PC-9 (cell line): ENCODE measurements at regions not wholly inside any gene's neighbourhood (a gene's known extent, or its start where the extent isn't known, plus 50 kb on each side); places are given as distances from the start of the nearest gene placed in this dataset.
"Not testable (repeated sequence)": the region's sequence is repeated elsewhere in the genome, so short reads cannot be mapped to it uniquely, and the experiment has no call there.

Experiments used
- BruUV-seq: library from RNA; stranded (reverse); fragments of 400-500 nt; replicated peaks from 2 replicates; lab custom pipeline; 2021; lab: Mats Ljungman, UMichigan
- CTCF ChIA-PET: fragments of 300-600 bp; sonication (Branson Sonifier 250); formaldehyde crosslinking; loops from one replicate; lab custom pipeline; 2022; ENCODE audit warnings: antibody characterized with exemption; lab: Charles Lee
- POLR2A ChIA-PET: fragments of 300-600 bp; sonication (Branson Sonifier 250); formaldehyde crosslinking; loops from one replicate; lab custom pipeline; 2022; ENCODE audit warnings: antibody characterized with exemption; ENCODE audit not compliant: unreplicated experiment; lab: Charles Lee
- DNase-seq, 2 experiments: peaks; one replicate each; pipeline versions ENCODE4 v3.0.0 to v3.0.0-alpha.2; 2015 to 2022; ENCODE audit warnings: mixed read lengths in 1 of 2
- H2AFZ ChIP-seq: fragments of 200-600 bp; sonication (generic); 2 replicates; pipeline ENCODE4 v1.8.1; 2017; ENCODE audit warnings: antibody characterized with exemption
- H3F3A ChIP-seq: fragments of 200-600 bp; sonication (generic); 2 replicates; pipeline ENCODE4 v1.8.1; 2017; ENCODE audit warnings: antibody characterized with exemption, mild to moderate bottlenecking, low read depth; ENCODE audit not compliant: insufficient read depth
- H3K27ac ChIP-seq: fragments of 200-600 bp; sonication (generic); 2 replicates; pipeline ENCODE4 v1.6.1; 2016; ENCODE audit warnings: mixed run types
- H3K27me3 ChIP-seq: fragments of 200-600 bp; sonication (generic); 2 replicates; pipeline ENCODE4 v1.6.1; 2016; ENCODE audit warnings: low read depth, mixed run types; ENCODE audit not compliant: insufficient read depth
- H3K36me3 ChIP-seq: fragments of 200-600 bp; sonication (generic); 2 replicates; pipeline ENCODE4 v1.6.1; 2016; ENCODE audit warnings: low read depth, mixed run types
- H3K4me1 ChIP-seq: fragments of 200-600 bp; sonication (generic); replicated peaks from 2 replicates; pipeline ENCODE4 v1.6.1; 2016; ENCODE audit warnings: mixed run types; ENCODE audit not compliant: insufficient read depth
- H3K4me2 ChIP-seq: fragments of 200-600 bp; sonication (generic); 2 replicates; pipeline ENCODE4 v1.6.1; 2017; ENCODE audit warnings: mixed run types
- H3K4me3 ChIP-seq: fragments of 200-600 bp; sonication (generic); 2 replicates; pipeline ENCODE4 v1.6.1; 2016; ENCODE audit warnings: mixed run types
- H3K79me2 ChIP-seq: fragments of 200-600 bp; sonication (generic); 2 replicates; pipeline ENCODE4 v1.6.1; 2017; ENCODE audit warnings: low read depth, mixed run types
- H3K9me2 ChIP-seq: fragments of 200-600 bp; sonication (generic); 2 replicates; pipeline ENCODE4 v1.8.1; 2017; ENCODE audit warnings: mild to moderate bottlenecking; ENCODE audit not compliant: insufficient read depth
- H3K9me3 ChIP-seq: fragments of 200-600 bp; sonication (generic); 2 replicates; pipeline ENCODE4 v1.8.1; 2016; ENCODE audit warnings: low read depth; ENCODE audit not compliant: insufficient read depth
- H4K20me1 ChIP-seq: fragments of 200-600 bp; sonication (generic); 2 replicates; pipeline ENCODE4 v1.8.1; 2017; ENCODE audit not compliant: insufficient read depth
- CTCF ChIP-seq: fragments of 200-600 bp; sonication (generic); conservative IDR thresholded peaks from 2 replicates; pipeline ENCODE4 v1.6.1; 2017; ENCODE audit warnings: mixed run types, antibody characterized with exemption, mild to moderate bottlenecking, moderate library complexity
- EZH2 ChIP-seq: fragments of 200-600 bp; sonication (generic); IDR thresholded peaks from 2 replicates; pipeline ENCODE4 v1.8.0; 2017; ENCODE audit warnings: antibody characterized with exemption, low read depth
- intact Hi-C: fragments of 100-400 bp; cut with micrococcal nuclease; formaldehyde crosslinking; loops from one replicate; pipeline ENCODE4 v1.10.0; 2022; ENCODE audit not compliant: unreplicated experiment

- H2AFZ ChIP-seq, result no peak overlapping the region
- H3K27me3 ChIP-seq, result peaks cover 6% of the 10 kb centered on the region
- BruUV-seq, result no TSS peak
- CTCF ChIA-PET, result no interaction called here
- no peak overlapping the region for H3K4me2 ChIP-seq
- H3K27ac ChIP-seq, result no peak overlapping the region
- H3F3A ChIP-seq, result no peaks in the 10 kb centered on the region
- no peaks in the 10 kb centered on the region for H3K4me1 ChIP-seq
- no peaks in the 10 kb centered on the region for H3K79me2 ChIP-seq
- intact Hi-C loops, result no loop called here
- no peak for DNase-seq
- POLR2A ChIA-PET, result interaction anchor here (0.7 kb wide), 1 partner anchor 763 kb away, joined by 4 read pairs; no protein-coding TSS in a partner anchor
- no peaks in the 10 kb centered on the region for H4K20me1 ChIP-seq
- H3K9me3 ChIP-seq, result 0 out of 2 replicates have a peak, but pooled peaks cover 4% of the 10 kb centered on the region
- no peaks in the 10 kb centered on the region for H3K36me3 ChIP-seq
- TF ChIP-seq EZH2 (no peak), CTCF (no peak)
- H3K4me3 ChIP-seq, result no peak overlapping the region
- no peaks in the 10 kb centered on the region for H3K9me2 ChIP-seq
Measured at GRCh38 chr6:148629592-148630465, 117.0 kb upstream of the UST start.

- 0 out of 2 replicates have a peak, but pooled peaks cover 3% of the 10 kb centered on the region for H3K9me2 ChIP-seq
- no peaks in the 10 kb centered on the region for H3K79me2 ChIP-seq
- no peak overlapping the region for H2AFZ ChIP-seq
- POLR2A ChIA-PET, result no interaction called here
- H3K27ac ChIP-seq, result no peak overlapping the region
- no peak for TF ChIP-seq EZH2
- TF ChIP-seq CTCF, result no peak
- 0 out of 2 replicates have a peak, but pooled peaks cover 4% of the 10 kb centered on the region for H3K9me3 ChIP-seq
- no peak for DNase-seq
- CTCF ChIA-PET, result no interaction called here
- no peak overlapping the region for H3K4me2 ChIP-seq
- no TSS peak for BruUV-seq
- H3K36me3 ChIP-seq, result no peaks in the 10 kb centered on the region
- no peaks in the 10 kb centered on the region for H3K27me3 ChIP-seq
- no peaks in the 10 kb centered on the region for H4K20me1 ChIP-seq
- no peaks in the 10 kb centered on the region for H3F3A ChIP-seq
- no peaks in the 10 kb centered on the region for H3K4me1 ChIP-seq
- intact Hi-C loops, result no loop called here
- no peak overlapping the region for H3K4me3 ChIP-seq
Measured at GRCh38 chr6:148635070-148635743, 111.6 kb upstream of the UST start.

GRCh38 chr6:148641836-148642235 lies 105.0 kb upstream of the UST start:
- POLR2A ChIA-PET, result not testable (repeated sequence)

GRCh38 chr6:148643208-148643607 lies 103.6 kb upstream of the UST start:
- H4K20me1 ChIP-seq, DNase-seq, H3K4me2 ChIP-seq, H3F3A ChIP-seq, H2AFZ ChIP-seq, H3K36me3 ChIP-seq, H3K9me2 ChIP-seq, intact Hi-C loops, H3K4me3 ChIP-seq, H3K79me2 ChIP-seq, POLR2A ChIA-PET, H3K4me1 ChIP-seq, H3K9me3 ChIP-seq, BruUV-seq, H3K27ac ChIP-seq, CTCF ChIA-PET, H3K27me3 ChIP-seq: not testable (repeated sequence)

More at GRCh38 chr6:148641836-148642235, 105.0 kb upstream of the UST start:
- H3K4me2 ChIP-seq, H3K27me3 ChIP-seq, H3K4me1 ChIP-seq, H4K20me1 ChIP-seq, H3F3A ChIP-seq, H3K27ac ChIP-seq, BruUV-seq, H3K9me3 ChIP-seq, intact Hi-C loops, H3K79me2 ChIP-seq, H3K4me3 ChIP-seq, H3K9me2 ChIP-seq, DNase-seq, CTCF ChIA-PET, H3K36me3 ChIP-seq, H2AFZ ChIP-seq: not testable (repeated sequence)

GRCh38 chr6:148645049-148645448 lies 101.8 kb upstream of the UST start:
- CTCF ChIA-PET, result not testable (repeated sequence)

More at GRCh38 chr6:148645049-148645448, 101.8 kb upstream of the UST start:
- H3K36me3 ChIP-seq, H4K20me1 ChIP-seq, H3K27ac ChIP-seq, H3K4me1 ChIP-seq, H2AFZ ChIP-seq, H3K79me2 ChIP-seq, H3K27me3 ChIP-seq, H3K4me2 ChIP-seq, DNase-seq, BruUV-seq, H3F3A ChIP-seq, POLR2A ChIA-PET, H3K9me3 ChIP-seq, H3K4me3 ChIP-seq, H3K9me2 ChIP-seq, intact Hi-C loops: not testable (repeated sequence)
